Bronchial epithelial cell (primary cell): ENCODE measurements at regions not wholly inside any gene's neighbourhood (a gene's known extent, or its start where the extent isn't known, plus 50 kb on each side); places are given as distances from the start of the nearest gene placed in this dataset.

ENCODE experiments used
- DNase-seq: peaks from one replicate; pipeline ENCODE4 v3.0.0-alpha.2; 2010; ENCODE audit warnings: low read depth
- FAIRE-seq: peaks from 2 replicates; lab custom pipeline; 2011; peaks lifted over from hg19 to GRCh38; lab: Jason Lieb, UNC
- H3K27me3 ChIP-seq: 2 replicates; pipeline ENCODE4 v1.5.1; 2011; ENCODE audit warnings: low read length; ENCODE audit not compliant: control insufficient read depth, insufficient read depth
- H3K36me3 ChIP-seq: 2 replicates; pipeline ENCODE4 v1.5.1; 2011; ENCODE audit warnings: low read length; ENCODE audit not compliant: control insufficient read depth, insufficient read depth
- H3K4me3 ChIP-seq: 2 replicates; pipeline ENCODE4 v1.5.1; 2011; ENCODE audit warnings: mild to moderate bottlenecking, low read depth, low read length, control low read depth
- CTCF ChIP-seq: IDR thresholded peaks from 2 replicates; pipeline ENCODE4 v1.5.1; 2011; ENCODE audit warnings: mild to moderate bottlenecking, moderate library complexity, low read length, control low read depth, inconsistent platforms; ENCODE audit not compliant: insufficient read depth, severe bottlenecking

GRCh38 chr7:81577642-81578340, 192.1 kb downstream of the HGF start:
- Histone ChIP-seq H3K27me3 (no peaks in the 10 kb centered on the region), H3K36me3 (no peaks in the 10 kb centered on the region), H3K4me3 (no peak overlapping the region)
- no peak for FAIRE-seq
- no peak for DNase-seq
- no peak for TF ChIP-seq CTCF

- no peaks in the 10 kb centered on the region for H3K27me3 ChIP-seq
- TF ChIP-seq CTCF: no peak
- no peak overlapping the region for H3K4me3 ChIP-seq
- no peak for FAIRE-seq
- no peaks in the 10 kb centered on the region for H3K36me3 ChIP-seq
- peak; percentile 10 for DNase-seq
These were observed 195.0 kb downstream of the HGF start for GRCh38 chr7:81574723-81575326.

- FAIRE-seq: no peak
- Histone ChIP-seq H3K4me3 (no peak overlapping the region), H3K27me3 (no peaks in the 10 kb centered on the region), H3K36me3 (no peaks in the 10 kb centered on the region)
- no peak for TF ChIP-seq CTCF
- no peak for DNase-seq
These were observed 195.9 kb downstream of the HGF start for GRCh38 chr7:81573932-81574331.

- no peak for FAIRE-seq
- no peak overlapping the region for H3K4me3 ChIP-seq
- H3K27me3 ChIP-seq: no peaks in the 10 kb centered on the region
- TF ChIP-seq CTCF: no peak
- no peaks in the 10 kb centered on the region for H3K36me3 ChIP-seq
- no peak for DNase-seq
These were observed 196.7 kb downstream of the HGF start for GRCh38 chr7:81573128-81573527.

GRCh38 chr7:81562581-81562980, 207.3 kb downstream of the HGF start:
- H3K27me3 ChIP-seq: no peaks in the 10 kb centered on the region
- H3K4me3 ChIP-seq: no peak overlapping the region
- H3K36me3 ChIP-seq: no peaks in the 10 kb centered on the region
- FAIRE-seq (no peak), DNase-seq (no peak)
- TF ChIP-seq CTCF: no peak
